IMR-90 (cell line): ENCODE measurements at regions not wholly inside any gene's neighbourhood (a gene's known extent, or its start where the extent isn't known, plus 50 kb on each side); places are given as distances from the start of the nearest gene placed in this dataset.

ENCODE experiments used
- ATAC-seq: fragments of 200-7000 bp; cut with Tn5 transposase; 2 replicates; pipeline ENCODE4 v1.9.1; 2020; ENCODE audit warnings: low read depth, mild to moderate bottlenecking, moderate library complexity
- BruUV-seq: library from RNA; stranded (reverse); fragments of 400-500 nt; replicated peaks from 2 replicates; lab custom pipeline; 2021; lab: Mats Ljungman, UMichigan
- CTCF ChIA-PET: fragments of 300-600 bp; formaldehyde crosslinking; extraction: SDS; loops from one replicate; lab custom pipeline; 2021; ENCODE audit warnings: antibody characterized with exemption; lab: Yijun Ruan, JAX
- POLR2A ChIA-PET: fragments of 300-600 bp; sonication (Branson Sonifier 250); formaldehyde crosslinking; loops from one replicate; lab custom pipeline; 2022; ENCODE audit warnings: antibody characterized with exemption; ENCODE audit not compliant: unreplicated experiment; lab: Charles Lee
- DNase-seq: peaks from one replicate; pipeline ENCODE4 v3.0.0; 2013
- H2AFZ ChIP-seq: replicated peaks from 2 replicates; pipeline ENCODE3; 2013; ENCODE audit warnings: low read length, mild to moderate bottlenecking; ENCODE audit not compliant: poor library complexity
- H2AK5ac ChIP-seq: 2 replicates; pipeline ENCODE4 v1.6.1; 2013; ENCODE audit warnings: low read depth, low read length, inconsistent platforms
- H2AK9ac ChIP-seq: replicated peaks from 2 replicates; pipeline ENCODE3; 2013; ENCODE audit warnings: mild to moderate bottlenecking, low read depth, low read length, moderate library complexity; ENCODE audit not compliant: poor library complexity
- H2BK120ac ChIP-seq: 2 replicates; pipeline ENCODE4 v1.6.1; 2013; ENCODE audit warnings: low read depth, low read length, inconsistent platforms
- H2BK15ac ChIP-seq: 3 replicates; pipeline ENCODE4 v1.6.1; 2013; ENCODE audit warnings: low read depth, low read length, inconsistent platforms
- H2BK20ac ChIP-seq: 2 replicates; pipeline ENCODE4 v1.6.1; 2013; ENCODE audit warnings: low read depth, mild to moderate bottlenecking, inconsistent platforms, low read length, moderate library complexity
- H2BK5ac ChIP-seq: 2 replicates; pipeline ENCODE4 v1.6.1; 2013; ENCODE audit warnings: mild to moderate bottlenecking, low read depth, low read length, inconsistent platforms; ENCODE audit not compliant: poor library complexity, severe bottlenecking
- H3K14ac ChIP-seq: replicated peaks from 2 replicates; pipeline ENCODE4 v1.6.1; 2013; ENCODE audit warnings: low read depth, low read length, inconsistent platforms
- H3K18ac ChIP-seq: 2 replicates; pipeline ENCODE4 v1.6.1; 2013; ENCODE audit warnings: low read depth, low read length, control low read depth
- H3K23ac ChIP-seq: 2 replicates; pipeline ENCODE4 v1.6.1; 2013; ENCODE audit warnings: low read depth, low read length, inconsistent platforms
- H3K27ac ChIP-seq: 2 replicates; pipeline ENCODE4 v1.5.1; 2013; ENCODE audit warnings: mild to moderate bottlenecking, control low read depth, low read length; ENCODE audit not compliant: insufficient read depth
- H3K27me3 ChIP-seq: 2 replicates; pipeline ENCODE4 v1.6.1; 2013; ENCODE audit warnings: low read length; ENCODE audit not compliant: control insufficient read depth, insufficient read depth
- H3K36me3 ChIP-seq: 2 replicates; pipeline ENCODE4 v1.6.1; 2013; ENCODE audit warnings: low read length, mixed read lengths; ENCODE audit not compliant: control insufficient read depth, insufficient read depth
- H3K4ac ChIP-seq: 2 replicates; pipeline ENCODE4 v1.6.1; 2013; ENCODE audit warnings: low read depth, low read length, inconsistent platforms
- H3K4me1 ChIP-seq: 2 replicates; pipeline ENCODE4 v1.6.1; 2013; ENCODE audit warnings: low read length, mixed read lengths; ENCODE audit not compliant: control insufficient read depth, insufficient read depth
- H3K4me2 ChIP-seq: 2 replicates; pipeline ENCODE4 v1.6.1; 2013; ENCODE audit warnings: low read depth, mild to moderate bottlenecking, control low read depth, low read length, moderate library complexity
- H3K4me3 ChIP-seq: 2 replicates; pipeline ENCODE4 v1.5.1; 2013; ENCODE audit warnings: low read depth, mild to moderate bottlenecking, control low read depth, low read length, moderate library complexity; ENCODE audit not compliant: insufficient read depth
- H3K56ac ChIP-seq: 2 replicates; pipeline ENCODE4 v1.6.1; 2013; ENCODE audit warnings: low read length, inconsistent platforms; ENCODE audit not compliant: insufficient read depth; ENCODE audit errors: extremely low read depth
- H3K79me1 ChIP-seq, 2 experiments: 2 replicates each; pipeline ENCODE4 v1.6.1; 2013; ENCODE audit warnings: low read length in 2 of 2, inconsistent platforms in 1 of 2, low read depth in 1 of 2
- H3K9ac ChIP-seq: 2 replicates; pipeline ENCODE4 v1.6.1; 2013; ENCODE audit warnings: low read depth, low read length, control low read depth
- H3K9me1 ChIP-seq: 2 replicates; pipeline ENCODE4 v1.6.1; 2013; ENCODE audit warnings: low read length, inconsistent platforms; ENCODE audit not compliant: insufficient read depth
- H3K9me3 ChIP-seq: 2 replicates; pipeline ENCODE4 v1.6.1; 2013; ENCODE audit warnings: low read length; ENCODE audit not compliant: control insufficient read depth, insufficient read depth
- H4K20me1 ChIP-seq: 2 replicates; pipeline ENCODE4 v1.6.1; 2013; ENCODE audit warnings: low read length, inconsistent platforms; ENCODE audit not compliant: insufficient read depth
- H4K5ac ChIP-seq: 2 replicates; pipeline ENCODE4 v1.6.1; 2013; ENCODE audit warnings: mild to moderate bottlenecking, low read depth, low read length, control low read depth
- H4K8ac ChIP-seq, 2 experiments: 2 replicates each; pipeline ENCODE4 v1.6.1; 2013; ENCODE audit warnings: low read depth in 2 of 2, low read length in 2 of 2, control low read depth in 1 of 2, inconsistent platforms in 1 of 2
- H4K91ac ChIP-seq: 2 replicates; pipeline ENCODE4 v1.6.1; 2013; ENCODE audit warnings: low read depth, low read length, inconsistent platforms; ENCODE audit not compliant: insufficient read depth
- CEBPB ChIP-seq: IDR thresholded peaks from 2 replicates; pipeline ENCODE4 v1.6.1; 2012; ENCODE audit warnings: low read depth, low read length, improper control_type of control experiment
- CTCF ChIP-seq: conservative IDR thresholded peaks from 2 replicates; pipeline ENCODE4 v1.5.1; 2012; ENCODE audit warnings: mild to moderate bottlenecking, low read depth, low read length, improper control_type of control experiment
- ELK1 ChIP-seq: fragments of 150-350 bp; IDR thresholded peaks from 2 replicates; pipeline ENCODE4 v1.6.1; 2016; ENCODE audit warnings: low read depth, mild to moderate bottlenecking, low read length, moderate library complexity, borderline replicate concordance
- FOS ChIP-seq: fragments of 150-350 bp; IDR thresholded peaks from 2 replicates; pipeline ENCODE4 v1.6.1; 2016; ENCODE audit warnings: low read depth, low read length
- MAFK ChIP-seq: IDR thresholded peaks from 2 replicates; pipeline ENCODE4 v1.6.1; 2012; ENCODE audit warnings: low read depth, low read length, improper control_type of control experiment
- MXI1 ChIP-seq: IDR thresholded peaks from 2 replicates; pipeline ENCODE4 v1.6.1; 2012; ENCODE audit warnings: low read depth, mild to moderate bottlenecking, low read length, moderate library complexity, borderline replicate concordance
- POLR2A ChIP-seq: IDR thresholded peaks from 2 replicates; pipeline ENCODE4 v1.6.1; 2012; ENCODE audit warnings: mild to moderate bottlenecking, low read depth, low read length
- RAD21 ChIP-seq: IDR thresholded peaks from 2 replicates; pipeline ENCODE4 v1.6.1; 2012; ENCODE audit warnings: low read length, improper control_type of control experiment
- RCOR1 ChIP-seq: IDR thresholded peaks from 2 replicates; pipeline ENCODE4 v1.6.1; 2012; ENCODE audit warnings: mild to moderate bottlenecking, low read length, improper control_type of control experiment; ENCODE audit not compliant: insufficient replicate concordance
- SMC3 ChIP-seq: fragments of 150-350 bp; IDR thresholded peaks from 2 replicates; pipeline ENCODE4 v1.6.1; 2016; ENCODE audit warnings: low read depth, mild to moderate bottlenecking, antibody characterized with exemption, low read length, moderate library complexity
- USF2 ChIP-seq: fragments of 150-350 bp; IDR thresholded peaks from 2 replicates; pipeline ENCODE4 v1.6.1; 2017; ENCODE audit warnings: mild to moderate bottlenecking, antibody characterized with exemption, low read length, low read depth
- WGBS, 2 experiments: methylation state at CpG; one replicate each; pipeline versions ENCODE4 v1.1.5 to v1.1.7; 2013; ENCODE audit warnings: missing lambda C conversion rate in 2 of 2; ENCODE audit not compliant: insufficient read length in 1 of 2; ENCODE audit errors: extremely low coverage in 2 of 2; 5-methylcytosine and 5-hydroxymethylcytosine counted together
- dilution Hi-C: fragments of 300-500 bp; cut with HindIII; formaldehyde crosslinking; loops from one replicate; pipeline ENCODE4 v1.14.3; 2018; ENCODE audit warnings: low sequenced_read_pairs; ENCODE audit not compliant: unreplicated experiment
- in situ Hi-C: fragments of 300-500 bp; cut with MboI; formaldehyde crosslinking; loops from 3 replicates; pipeline ENCODE4 v1.14.3; 2019; ENCODE audit warnings: low sequenced_read_pairs, inconsistent platforms, mixed read lengths
- intact Hi-C: fragments of 100-400 bp; cut with micrococcal nuclease; formaldehyde crosslinking; loops from 2 replicates; pipeline ENCODE4 v1.10.0; 2022

GRCh38 chr10:53005612-53006345 is 233.2 kb upstream of the MBL2 start:
- no peak overlapping the region for H2BK120ac ChIP-seq
- BruUV-seq = no TSS peak
- no peak overlapping the region for H2BK5ac ChIP-seq
- no peak for ATAC-seq
- no peak overlapping the region for H2AK5ac ChIP-seq
- H2BK20ac ChIP-seq = no peak overlapping the region
- H2AFZ ChIP-seq = no peak overlapping the region
- H4K8ac ChIP-seq = no peak overlapping the region
- H3K4ac ChIP-seq = no peak overlapping the region
- dilution Hi-C loops (no loop called here), intact Hi-C loops (no loop called here), in situ Hi-C loops (no loop called here)
- H3K9ac ChIP-seq = no peak overlapping the region
- CTCF ChIA-PET = interaction anchor here (0.5 kb wide), 1 partner anchor 12 kb away, joined by 3 read pairs; no protein-coding TSS in a partner anchor
- H3K56ac ChIP-seq = no peak overlapping the region
- H3K23ac ChIP-seq = no peak overlapping the region
- H3K27ac ChIP-seq = no peak overlapping the region
- TF ChIP-seq USF2 (no peak), ELK1 (no peak), FOS (no peak), CTCF (no peak), CEBPB (no peak), POLR2A (no peak), MXI1 (no peak), RAD21 (no peak), SMC3 (no peak), MAFK (no peak), RCOR1 (no peak)
- H3K4me2 ChIP-seq = no peak overlapping the region
- H3K9me3 ChIP-seq = no peaks in the 10 kb centered on the region
- H3K4me3 ChIP-seq = no peak overlapping the region
- no peaks in the 10 kb centered on the region for H3K9me1 ChIP-seq
- POLR2A ChIA-PET = no interaction called here
- no peaks in the 10 kb centered on the region for H3K79me1 ChIP-seq
- DNase-seq = no peak
- no peaks in the 10 kb centered on the region for H4K20me1 ChIP-seq
- no peak overlapping the region for H4K5ac ChIP-seq
- H2AK9ac ChIP-seq = no peak overlapping the region
- no peaks in the 10 kb centered on the region for H3K36me3 ChIP-seq
- no peaks in the 10 kb centered on the region for H3K27me3 ChIP-seq
- no peak overlapping the region for H2BK15ac ChIP-seq
- no CpG with 5 or more reads among the region's 3 CpGs for WGBS, 2 experiments
- no peak overlapping the region for H3K14ac ChIP-seq
- H3K18ac ChIP-seq = no peak overlapping the region
- H3K4me1 ChIP-seq = no peaks in the 10 kb centered on the region
- H4K91ac ChIP-seq = no peak overlapping the region
